ENCODE measurements at regions not wholly inside any gene's neighbourhood (a gene's known extent, or its start where the extent isn't known, plus 50 kb on each side); places are given as distances from the start of the nearest gene placed in this dataset.
"Not testable (repeated sequence)": the region's sequence is repeated elsewhere in the genome, so short reads cannot be mapped to it uniquely, and the experiment has no call there.

- Histone ChIP-seq H3K36me3 (ENCODE audit: control insufficient read depth, insufficient read depth, low read length) (no peaks in the 10 kb centered on the region), H3K4me3 (ENCODE audit: low read depth, low read length) (no peak overlapping the region), H3K27me3 (ENCODE audit: control insufficient read depth, insufficient read depth, low read length) (no peaks in the 10 kb centered on the region)
- TF ChIP-seq CTCF (IDR thresholded peaks at IDR 0.05; ENCODE audit: insufficient read depth, low read length, severe bottlenecking) = no peak
- FAIRE-seq = peak; percentile 28
- DNase-seq (ENCODE audit: low read depth) = no peak
Observed at GRCh38 chr1:9442986-9443385, 96.3 kb upstream of the SLC25A33 start.

- TF ChIP-seq CTCF (IDR thresholded peaks at IDR 0.05; ENCODE audit: insufficient read depth, low read length, severe bottlenecking) = no peak
- DNase-seq (ENCODE audit: low read depth) = peak; percentile 86
- no peaks in the 10 kb centered on the region for H3K36me3 ChIP-seq (ENCODE audit: control insufficient read depth, insufficient read depth, low read length)
- FAIRE-seq = no peak
- no peak overlapping the region for H3K4me3 ChIP-seq (ENCODE audit: low read depth, low read length)
- H3K27me3 ChIP-seq (ENCODE audit: control insufficient read depth, insufficient read depth, low read length) = no peaks in the 10 kb centered on the region
Observed at GRCh38 chr1:9443913-9444445, 95.3 kb upstream of the SLC25A33 start.

- Histone ChIP-seq H3K36me3 (ENCODE audit: control insufficient read depth, insufficient read depth, low read length) (no peaks in the 10 kb centered on the region), H3K4me3 (ENCODE audit: low read depth, low read length) (no peak overlapping the region), H3K27me3 (ENCODE audit: control insufficient read depth, insufficient read depth, low read length) (no peaks in the 10 kb centered on the region)
- TF ChIP-seq CTCF (IDR thresholded peaks at IDR 0.05; ENCODE audit: insufficient read depth, low read length, severe bottlenecking) = no peak
- FAIRE-seq = no peak
- DNase-seq (ENCODE audit: low read depth) = peak; percentile 51
Observed at GRCh38 chr1:9444532-9444931, 94.7 kb upstream of the SLC25A33 start.

- not testable (repeated sequence) for FAIRE-seq; H3K27me3 ChIP-seq (ENCODE audit: control insufficient read depth, insufficient read depth, low read length); H3K4me3 ChIP-seq (ENCODE audit: low read depth, low read length); H3K36me3 ChIP-seq (ENCODE audit: control insufficient read depth, insufficient read depth, low read length); DNase-seq (ENCODE audit: low read depth)
Observed at GRCh38 chr1:9445081-9445480, 94.2 kb upstream of the SLC25A33 start.

- no peak for FAIRE-seq
- DNase-seq (ENCODE audit: low read depth) = no peak
- no peak for TF ChIP-seq CTCF (IDR thresholded peaks at IDR 0.05; ENCODE audit: insufficient read depth, low read length, severe bottlenecking)
- Histone ChIP-seq H3K27me3 (ENCODE audit: control insufficient read depth, insufficient read depth, low read length) (no peaks in the 10 kb centered on the region), H3K36me3 (ENCODE audit: control insufficient read depth, insufficient read depth, low read length) (no peaks in the 10 kb centered on the region), H3K4me3 (ENCODE audit: low read depth, low read length) (no peak overlapping the region)
Observed at GRCh38 chr1:9447215-9447960, 91.9 kb upstream of the SLC25A33 start.

GRCh38 chr1:9448132-9449109 is 90.8 kb upstream of the SLC25A33 start:
- DNase-seq (ENCODE audit: low read depth) = no peak
- FAIRE-seq = no peak
- Histone ChIP-seq H3K27me3 (ENCODE audit: control insufficient read depth, insufficient read depth, low read length) (no peaks in the 10 kb centered on the region), H3K4me3 (ENCODE audit: low read depth, low read length) (no peak overlapping the region), H3K36me3 (ENCODE audit: control insufficient read depth, insufficient read depth, low read length) (no peaks in the 10 kb centered on the region)
- TF ChIP-seq CTCF (IDR thresholded peaks at IDR 0.05; ENCODE audit: insufficient read depth, low read length, severe bottlenecking) = no peak
